SK-N-MC (cell line): ENCODE measurements at regions not wholly inside any gene's neighbourhood (a gene's known extent, or its start where the extent isn't known, plus 50 kb on each side); places are given as distances from the start of the nearest gene placed in this dataset.
"Not testable (repeated sequence)": the region's sequence is repeated elsewhere in the genome, so short reads cannot be mapped to it uniquely, and the experiment has no call there.

Experiments used
- DNase-seq: peaks from one replicate; pipeline ENCODE4 v3.0.0-alpha.2; 2011; ENCODE audit warnings: low read depth, low spot score
- H3K27ac ChIP-seq: fragments of 200-600 bp; sonication (generic); 2 replicates; pipeline ENCODE4 v1.5.1; 2016; ENCODE audit warnings: mixed run types
- H3K36me3 ChIP-seq: fragments of 200-600 bp; sonication (generic); 2 replicates; pipeline ENCODE4 v1.6.1; 2017; ENCODE audit warnings: antibody characterized with exemption, low read length, mixed read lengths; ENCODE audit not compliant: insufficient read depth
- H3K4me3 ChIP-seq: fragments of 200-600 bp; sonication (generic); 2 replicates; pipeline ENCODE4 v1.5.1; 2016
- H3K9ac ChIP-seq: fragments of 200-600 bp; sonication (generic); 2 replicates; pipeline ENCODE4 v1.8.0; 2017; ENCODE audit warnings: mixed run types, mixed read lengths; ENCODE audit not compliant: insufficient read length
- H3K9me3 ChIP-seq: fragments of 200-600 bp; sonication (generic); 2 replicates; pipeline ENCODE4 v1.6.1; 2017; ENCODE audit warnings: low read depth, mild to moderate bottlenecking, antibody characterized with exemption, low read length, moderate library complexity, mixed read lengths
- EZH2 ChIP-seq: fragments of 200-600 bp; sonication (generic); IDR thresholded peaks from one replicate; pipeline ENCODE4 v1.6.1; 2017; ENCODE audit warnings: antibody characterized with exemption
- FOXP2 ChIP-seq: optimal IDR thresholded peaks from 2 replicates; pipeline ENCODE3; 2011; ENCODE audit warnings: mild to moderate bottlenecking, moderate library complexity; ENCODE audit not compliant: insufficient read depth; ENCODE audit errors: extremely low read length, control extremely low read depth
- POLR2AphosphoS5 ChIP-seq: IDR thresholded peaks from 2 replicates; pipeline ENCODE4 v1.6.1; 2012; ENCODE audit warnings: mild to moderate bottlenecking, low read depth, low read length, borderline replicate concordance

DNA sequence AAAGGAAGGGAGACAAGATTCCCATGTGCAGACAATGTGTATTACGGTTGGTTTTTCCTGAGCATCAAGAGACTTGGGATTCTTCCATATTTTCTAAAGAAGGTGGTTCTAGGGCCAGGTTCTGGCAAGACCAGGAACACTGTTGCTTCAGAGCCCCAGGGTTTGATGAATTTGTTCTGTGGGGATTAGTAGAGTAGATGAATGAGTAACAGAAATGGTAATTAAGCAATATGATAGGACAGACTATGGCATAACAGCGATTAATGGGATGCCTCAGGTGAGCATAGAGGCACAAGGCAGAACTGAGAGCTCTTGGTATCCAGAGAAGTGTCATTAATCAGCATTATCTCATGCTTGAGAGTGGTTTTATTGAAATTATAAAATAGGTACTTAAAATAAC is 82.8 kb upstream of the PNPT1 start:
- H3K27ac ChIP-seq, result no peak overlapping the region
- DNase-seq, result no peak

DNA sequence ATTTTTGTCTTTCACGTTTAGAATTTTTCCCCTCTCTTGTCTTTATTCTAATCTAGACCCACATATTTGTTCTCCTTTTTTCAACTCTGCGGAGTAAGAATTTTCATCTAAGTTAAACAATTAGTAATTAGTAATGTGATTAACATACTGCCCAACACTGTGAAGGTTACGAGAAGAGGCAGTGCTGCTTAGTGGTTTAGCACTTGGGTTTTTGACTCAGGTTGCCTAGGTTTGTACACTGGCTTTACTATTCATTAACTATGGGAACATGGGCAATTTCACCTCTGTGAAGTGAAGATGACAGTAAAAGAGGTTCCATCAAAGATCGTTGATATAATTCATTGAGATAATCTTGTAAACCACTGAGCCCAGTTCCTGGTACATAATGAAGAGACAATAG is 82.2 kb upstream of the PNPT1 start:
- Histone ChIP-seq H3K27ac (no peak overlapping the region), H3K9me3 (no peaks in the 10 kb centered on the region), H3K36me3 (no peaks in the 10 kb centered on the region), H3K4me3 (no peak overlapping the region), H3K9ac (no peak overlapping the region)
- TF ChIP-seq EZH2 (no peak), POLR2AphosphoS5 (no peak)
- DNase-seq, result no peak

More for the DNA sequence above, 82.8 kb upstream of the PNPT1 start:
- TF ChIP-seq EZH2 (no peak), POLR2AphosphoS5 (no peak), FOXP2 (no peak)
- no peak overlapping the region for H3K9ac ChIP-seq
- no peak overlapping the region for H3K4me3 ChIP-seq
- H3K9me3 ChIP-seq, result no peaks in the 10 kb centered on the region
- H3K36me3 ChIP-seq, result no peaks in the 10 kb centered on the region

DNA sequence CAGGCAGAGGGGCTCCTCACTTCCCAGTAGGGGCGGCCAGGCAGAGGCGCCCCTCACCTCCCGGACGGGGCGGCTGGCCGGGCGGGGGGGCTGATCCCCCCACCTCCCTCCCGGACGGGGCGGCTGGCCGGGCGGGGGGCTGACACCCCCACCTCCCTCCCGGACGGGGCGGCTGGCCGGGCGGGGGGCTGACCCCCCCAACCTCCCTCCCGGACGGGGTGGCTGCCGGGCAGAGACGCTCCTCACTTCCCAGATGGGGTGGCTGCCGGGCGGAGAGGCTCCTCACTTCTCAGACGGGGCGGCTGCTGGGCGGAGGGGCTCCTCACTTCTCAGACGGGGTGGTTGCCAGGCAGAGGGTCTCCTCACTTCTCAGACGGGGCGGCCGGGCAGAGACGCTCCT is 80.0 kb upstream of the PNPT1 start:
- H3K9me3 ChIP-seq, H3K36me3 ChIP-seq, DNase-seq, H3K9ac ChIP-seq, H3K4me3 ChIP-seq, H3K27ac ChIP-seq: not testable (repeated sequence)

DNA sequence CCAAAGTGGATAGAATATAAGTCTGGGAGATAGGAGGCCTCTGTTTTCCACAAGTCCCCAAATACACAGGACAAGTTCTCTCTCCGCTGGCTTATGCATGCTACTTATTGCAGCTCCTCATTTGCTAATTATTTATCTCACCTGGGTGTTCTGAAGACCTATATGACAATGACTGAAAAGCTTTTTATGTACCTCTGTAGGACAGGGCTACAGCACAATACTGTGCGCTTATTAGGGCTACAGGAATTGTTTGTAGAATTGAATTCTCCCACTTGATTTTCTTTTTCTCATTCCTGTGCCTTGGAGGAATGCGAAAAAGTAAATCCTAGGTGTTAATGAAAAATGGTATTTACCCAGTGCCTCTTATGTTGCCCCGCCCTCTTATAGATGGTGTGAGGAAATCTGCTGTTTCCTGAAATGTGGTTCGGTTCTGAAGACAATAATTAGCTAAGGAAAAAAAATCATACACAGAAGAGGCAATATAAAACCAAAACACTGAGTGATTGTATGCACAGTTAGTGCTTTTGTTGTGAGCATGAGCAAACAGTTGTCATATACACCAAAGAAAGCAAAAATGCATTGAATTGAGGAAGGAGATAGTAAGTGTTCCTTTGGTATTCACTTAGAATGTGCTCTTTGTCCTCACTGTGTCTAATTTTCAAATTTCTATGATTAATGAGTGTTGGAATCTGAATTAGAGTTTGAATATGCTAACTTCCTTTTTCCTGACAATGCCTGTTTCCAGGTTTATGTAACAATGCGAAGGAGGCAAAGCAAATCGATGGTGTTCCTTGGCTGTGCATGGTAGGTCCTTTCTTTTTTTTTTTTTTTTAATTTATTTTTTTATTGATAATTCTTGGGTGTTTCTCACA is 78.7 kb upstream of the PNPT1 start:
- Histone ChIP-seq H3K9me3 (no peaks in the 10 kb centered on the region), H3K36me3 (no peaks in the 10 kb centered on the region), H3K27ac (no peak overlapping the region), H3K9ac (no peak overlapping the region), H3K4me3 (no peak overlapping the region)
- TF ChIP-seq FOXP2, result no peak
- TF ChIP-seq POLR2AphosphoS5, result no peak
- no peak for TF ChIP-seq EZH2
- no peak for DNase-seq

DNA sequence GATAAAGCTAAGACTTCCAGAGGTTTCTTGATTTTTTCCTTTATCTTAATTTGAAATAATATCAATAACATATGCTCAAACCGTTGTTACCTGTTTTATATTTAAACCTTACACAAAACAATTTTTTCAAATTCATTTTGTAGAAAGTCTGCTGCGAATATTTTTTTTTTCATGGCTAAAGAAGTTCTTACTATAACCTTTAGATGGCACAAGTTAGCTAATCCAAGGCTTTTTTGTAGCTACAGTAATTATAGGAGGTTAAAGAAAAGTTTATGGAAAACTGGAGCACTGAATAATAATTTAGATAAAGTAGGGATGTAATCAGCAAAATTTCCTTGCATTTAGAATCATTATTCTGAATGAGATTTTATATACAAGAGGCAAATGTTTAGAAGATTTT is 78.0 kb upstream of the PNPT1 start:
- Histone ChIP-seq H3K27ac (no peak overlapping the region), H3K4me3 (no peak overlapping the region), H3K9ac (no peak overlapping the region), H3K9me3 (no peaks in the 10 kb centered on the region), H3K36me3 (no peaks in the 10 kb centered on the region)
- no peak for DNase-seq
- no peak for TF ChIP-seq POLR2AphosphoS5
- TF ChIP-seq FOXP2, result no peak
- no peak for TF ChIP-seq EZH2

DNA sequence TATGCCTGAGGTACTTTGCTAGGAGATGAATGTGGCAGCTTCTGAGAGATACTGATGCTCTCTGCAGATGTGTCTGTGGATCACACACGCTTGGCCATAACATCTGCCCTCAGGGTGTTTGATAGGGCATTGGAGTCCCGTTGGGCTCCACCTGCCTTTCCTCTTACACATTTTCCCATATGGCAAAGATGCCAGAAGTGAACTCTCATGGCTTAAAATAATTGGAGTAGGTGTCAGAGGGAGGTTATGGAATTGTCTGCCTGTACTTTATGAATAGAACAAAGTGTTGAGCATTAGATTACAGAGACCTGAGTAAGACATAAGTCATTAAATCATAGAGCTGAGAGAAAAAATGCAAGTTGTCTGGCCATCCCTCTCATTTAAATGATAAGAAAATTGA is 75.3 kb upstream of the PNPT1 start:
- no peak overlapping the region for H3K4me3 ChIP-seq
- no peaks in the 10 kb centered on the region for H3K36me3 ChIP-seq
- no peak overlapping the region for H3K27ac ChIP-seq
- DNase-seq, result no peak
- no peak overlapping the region for H3K9ac ChIP-seq
- H3K9me3 ChIP-seq, result no peaks in the 10 kb centered on the region
- TF ChIP-seq POLR2AphosphoS5 (no peak), FOXP2 (no peak), EZH2 (no peak)

DNA sequence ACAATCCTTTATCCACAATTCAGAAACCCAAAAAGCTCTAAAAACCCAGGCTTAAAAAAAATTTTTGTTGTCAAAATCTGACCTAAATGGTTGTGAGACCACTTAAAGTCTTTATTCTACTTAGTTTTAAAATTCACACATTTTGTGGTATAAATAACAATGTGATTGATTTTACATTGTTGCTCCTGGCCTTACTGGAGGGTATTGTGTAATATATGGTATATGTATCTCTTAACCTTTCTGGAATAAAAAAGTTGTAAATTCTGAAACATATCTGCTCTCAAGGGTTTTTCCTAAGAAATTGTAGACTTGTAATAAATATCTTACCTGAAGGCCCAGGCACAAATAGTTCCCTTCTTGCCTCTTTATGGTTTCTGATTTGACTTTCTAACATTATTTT is 73.3 kb upstream of the PNPT1 start:
- Histone ChIP-seq H3K9ac (no peak overlapping the region), H3K9me3 (no peaks in the 10 kb centered on the region), H3K36me3 (no peaks in the 10 kb centered on the region), H3K4me3 (no peak overlapping the region), H3K27ac (no peak overlapping the region)
- TF ChIP-seq EZH2 (no peak), POLR2AphosphoS5 (no peak), FOXP2 (no peak)
- DNase-seq, result no peak

DNA sequence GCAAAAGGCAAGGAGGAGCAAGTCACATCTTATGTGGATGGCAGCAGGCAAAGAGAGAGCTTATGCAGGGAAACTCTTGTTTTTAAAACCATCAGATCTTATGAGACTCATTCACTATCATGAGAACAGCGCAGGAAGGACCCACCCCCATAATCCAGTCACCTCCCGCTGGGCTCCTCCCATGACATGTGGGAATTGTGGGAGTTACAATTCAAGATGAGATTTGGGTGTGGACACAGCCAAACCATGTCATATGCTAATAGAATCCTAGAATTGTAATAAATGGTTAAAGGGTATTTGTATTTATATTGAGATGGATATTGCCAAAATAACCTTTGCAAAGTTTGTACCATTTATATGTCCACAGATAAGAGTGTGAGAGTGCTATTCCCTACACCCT is 72.1 kb upstream of the PNPT1 start:
- H3K9me3 ChIP-seq, H3K4me3 ChIP-seq, H3K36me3 ChIP-seq, DNase-seq, H3K9ac ChIP-seq, H3K27ac ChIP-seq: not testable (repeated sequence)

DNA sequence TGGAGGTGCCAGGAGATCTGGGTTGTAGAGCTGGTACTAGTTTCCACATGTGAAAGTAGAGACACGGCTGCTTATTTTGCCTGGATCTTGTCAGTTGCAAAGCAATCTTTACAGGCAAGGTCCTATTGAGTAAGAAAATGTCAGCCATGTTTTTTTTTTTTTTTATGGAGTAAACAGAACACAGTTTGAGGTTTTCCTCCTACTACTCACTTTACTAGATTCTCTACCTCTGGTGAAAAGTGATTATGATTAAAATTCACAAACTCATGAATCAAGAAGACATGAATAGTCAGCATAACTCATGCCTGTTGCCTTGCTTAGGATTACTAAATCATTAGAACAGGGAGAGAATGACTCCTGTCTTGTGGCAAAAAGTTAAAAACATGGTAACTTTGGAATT is 70.1 kb upstream of the PNPT1 start:
- no peak for TF ChIP-seq EZH2
- TF ChIP-seq POLR2AphosphoS5, result no peak
- no peak for TF ChIP-seq FOXP2
- no peaks in the 10 kb centered on the region for H3K9me3 ChIP-seq

DNA sequence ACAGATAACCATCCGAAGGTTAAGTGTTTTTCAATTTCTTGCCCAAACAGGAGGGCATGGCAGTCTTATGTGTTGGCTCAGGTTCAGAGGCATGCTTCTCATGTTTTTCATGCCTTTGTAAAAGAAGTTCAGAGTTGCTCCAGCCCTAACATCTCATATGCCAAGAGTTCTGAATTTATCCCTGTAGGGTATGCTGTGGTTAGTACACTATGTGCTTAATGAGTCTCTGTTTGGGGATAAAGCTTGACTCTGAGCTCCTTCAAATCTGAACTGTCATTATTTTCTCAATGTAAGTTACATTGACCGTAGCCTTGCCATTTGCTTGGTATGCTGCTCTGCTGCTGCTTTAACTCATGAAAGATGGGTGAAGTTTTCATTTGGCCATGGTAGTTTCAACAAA is 67.9 kb upstream of the PNPT1 start:
- H3K4me3 ChIP-seq, result no peak overlapping the region
- no peaks in the 10 kb centered on the region for H3K36me3 ChIP-seq
- H3K9me3 ChIP-seq, result no peaks in the 10 kb centered on the region
- H3K9ac ChIP-seq, result no peak overlapping the region
- TF ChIP-seq EZH2 (no peak), FOXP2 (no peak), POLR2AphosphoS5 (no peak)
- H3K27ac ChIP-seq, result no peak overlapping the region
- DNase-seq, result no peak

More for the DNA sequence above, 70.1 kb upstream of the PNPT1 start:
- Histone ChIP-seq H3K27ac (no peak overlapping the region), H3K4me3 (no peak overlapping the region), H3K36me3 (no peaks in the 10 kb centered on the region), H3K9ac (no peak overlapping the region)
- DNase-seq, result no peak
